Esophagus muscularis mucosa (tissue), 3 donors: ENCODE measurements at regions not wholly inside any gene's neighbourhood (a gene's known extent, or its start where the extent isn't known, plus 50 kb on each side); places are given as distances from the start of the nearest gene placed in this dataset.

Source experiments
- CTCF ChIP-seq, 3 experiments: fragments of 200-600 bp in 2 of 3; fragments of 450-650 bp in 1 of 3; sonication (generic) in 2 of 3; IDR thresholded peaks; one replicate each; pipeline ENCODE4 v1.5.1; 2017 to 2019; ENCODE audit warnings: antibody characterized with exemption in 3 of 3, mild to moderate bottlenecking in 2 of 3, moderate library complexity in 1 of 3
- POLR2A ChIP-seq: fragments of 450-650 bp; IDR thresholded peaks from one replicate; pipeline ENCODE4 v1.6.1; 2017; ENCODE audit warnings: antibody characterized with exemption, moderate library complexity, mild to moderate bottlenecking, low read depth
- POLR2AphosphoS5 ChIP-seq, 2 donors: sonication (generic); formaldehyde crosslinking; IDR thresholded peaks; one replicate each; pipeline ENCODE4 v1.6.1; 2017; ENCODE audit warnings: antibody characterized with exemption in 2 of 2

GRCh38 chr5:104947076-104947475, 1384.5 kb upstream of the NUDT12 start:
- no peak for TF ChIP-seq POLR2A
- no peak for TF ChIP-seq CTCF (IDR thresholded peaks at IDR 0.05)
- TF ChIP-seq POLR2AphosphoS5 (IDR thresholded peaks at IDR 0.05): no peak
